ENCODE measurements at regions not wholly inside any gene's neighbourhood (a gene's known extent, or its start where the extent isn't known, plus 50 kb on each side); places are given as distances from the start of the nearest gene placed in this dataset.

GRCh38 chr2:238786792-238787490 is 60.9 kb upstream of the TWIST2 start:
- ATAC-seq (ENCODE audit: low read depth) (no peak), DNase-seq (ENCODE audit: low spot score) (no peak)
- H3K36me3 ChIP-seq (ENCODE audit: low read depth) = no peaks in the 10 kb centered on the region
- no peak overlapping the region for H3K27ac ChIP-seq (ENCODE audit: poor library complexity, severe bottlenecking)
- H3K4me3 ChIP-seq (ENCODE audit: severe bottlenecking) = no peak overlapping the region
- peaks cover 3% of the 10 kb centered on the region for H3K4me1 ChIP-seq (ENCODE audit: insufficient read depth, poor library complexity, severe bottlenecking)
- no peak for TF ChIP-seq CTCF (IDR thresholded peaks at IDR 0.05; ENCODE audit: poor library complexity, severe bottlenecking)
- H3K9me3 ChIP-seq (ENCODE audit: severe bottlenecking) = no peaks in the 10 kb centered on the region
- H3K27me3 ChIP-seq (ENCODE audit: insufficient read depth, poor library complexity, severe bottlenecking) = no peaks in the 10 kb centered on the region

GRCh38 chr2:238787501-238787900 is 60.4 kb upstream of the TWIST2 start:
- no peaks in the 10 kb centered on the region for H3K36me3 ChIP-seq (ENCODE audit: low read depth)
- H3K27me3 ChIP-seq (ENCODE audit: insufficient read depth, poor library complexity, severe bottlenecking) = no peaks in the 10 kb centered on the region
- peaks cover 3% of the 10 kb centered on the region for H3K4me1 ChIP-seq (ENCODE audit: insufficient read depth, poor library complexity, severe bottlenecking)
- no peaks in the 10 kb centered on the region for H3K9me3 ChIP-seq (ENCODE audit: severe bottlenecking)
- ATAC-seq (ENCODE audit: low read depth) (no peak), DNase-seq (ENCODE audit: low spot score) (no peak)
- TF ChIP-seq CTCF (IDR thresholded peaks at IDR 0.05; ENCODE audit: poor library complexity, severe bottlenecking) = no peak
- H3K27ac ChIP-seq (ENCODE audit: poor library complexity, severe bottlenecking) = no peak overlapping the region
- no peak overlapping the region for H3K4me3 ChIP-seq (ENCODE audit: severe bottlenecking)

GRCh38 chr2:238789317-238789806 is 58.5 kb upstream of the TWIST2 start:
- Histone ChIP-seq H3K36me3 (ENCODE audit: low read depth) (no peaks in the 10 kb centered on the region), H3K4me1 (ENCODE audit: insufficient read depth, poor library complexity, severe bottlenecking) (peaks cover 3% of the 10 kb centered on the region), H3K9me3 (ENCODE audit: severe bottlenecking) (no peaks in the 10 kb centered on the region), H3K27me3 (ENCODE audit: insufficient read depth, poor library complexity, severe bottlenecking) (no peaks in the 10 kb centered on the region), H3K27ac (ENCODE audit: poor library complexity, severe bottlenecking) (no peak overlapping the region), H3K4me3 (ENCODE audit: severe bottlenecking) (no peak overlapping the region)
- ATAC-seq (ENCODE audit: low read depth) (no peak), DNase-seq (ENCODE audit: low spot score) (no peak)
- TF ChIP-seq CTCF (IDR thresholded peaks at IDR 0.05; ENCODE audit: poor library complexity, severe bottlenecking) = no peak

- no peaks in the 10 kb centered on the region for H3K4me1 ChIP-seq (ENCODE audit: insufficient read depth, poor library complexity, severe bottlenecking)
- H3K9me3 ChIP-seq (ENCODE audit: severe bottlenecking) = no peaks in the 10 kb centered on the region
- DNase-seq (ENCODE audit: low spot score) = no peak
- no peaks in the 10 kb centered on the region for H3K27me3 ChIP-seq (ENCODE audit: insufficient read depth, poor library complexity, severe bottlenecking)
- H3K27ac ChIP-seq (ENCODE audit: poor library complexity, severe bottlenecking) = no peak overlapping the region
- no peak for TF ChIP-seq CTCF (IDR thresholded peaks at IDR 0.05; ENCODE audit: poor library complexity, severe bottlenecking)
- no peak for ATAC-seq (ENCODE audit: low read depth)
- no peaks in the 10 kb centered on the region for H3K36me3 ChIP-seq (ENCODE audit: low read depth)
- no peak overlapping the region for H3K4me3 ChIP-seq (ENCODE audit: severe bottlenecking)
These were observed 57.6 kb upstream of the TWIST2 start for GRCh38 chr2:238790126-238790832.

- DNase-seq (ENCODE audit: low spot score) = no peak
- H3K27me3 ChIP-seq (ENCODE audit: insufficient read depth, poor library complexity, severe bottlenecking) = no peaks in the 10 kb centered on the region
These were observed 57.1 kb upstream of the TWIST2 start for GRCh38 chr2:238790833-238791230.

More at GRCh38 chr2:238790833-238791230, 57.1 kb upstream of the TWIST2 start:
- no peak for TF ChIP-seq CTCF (IDR thresholded peaks at IDR 0.05; ENCODE audit: poor library complexity, severe bottlenecking)
- no peak for ATAC-seq (ENCODE audit: low read depth)
- H3K36me3 ChIP-seq (ENCODE audit: low read depth) = no peaks in the 10 kb centered on the region
- H3K27ac ChIP-seq (ENCODE audit: poor library complexity, severe bottlenecking) = no peak overlapping the region
- no peaks in the 10 kb centered on the region for H3K9me3 ChIP-seq (ENCODE audit: severe bottlenecking)
- no peaks in the 10 kb centered on the region for H3K4me1 ChIP-seq (ENCODE audit: insufficient read depth, poor library complexity, severe bottlenecking)
- H3K4me3 ChIP-seq (ENCODE audit: severe bottlenecking) = no peak overlapping the region

Measured in RWPE2 (cell line).